ENCODE measurements at regions not wholly inside any gene's neighbourhood (a gene's known extent, or its start where the extent isn't known, plus 50 kb on each side); places are given as distances from the start of the nearest gene placed in this dataset.

- Histone ChIP-seq H3K4me3 (ENCODE audit: low read depth in 1 of 2, low read length in 2 of 2) (no peak overlapping the region), H3K27me3 (ENCODE audit: control insufficient read depth in 1 of 2, insufficient read depth in 2 of 2, low read length in 2 of 2) (no peaks in the 10 kb centered on the region), H3K27ac (ENCODE audit: low read depth, low read length) (no peak overlapping the region), H3K9ac (ENCODE audit: low read length) (no peak overlapping the region), H3K4me1 (ENCODE audit: insufficient read depth, low read length) (no peaks in the 10 kb centered on the region), H3K36me3 (ENCODE audit: insufficient read depth, low read length) (no peaks in the 10 kb centered on the region), H3K9me3 (ENCODE audit: low read length) (no peaks in the 10 kb centered on the region)
These were observed 202.7 kb upstream of the PIK3R1 start for GRCh38 chr5:68012831-68013230.

- Histone ChIP-seq H3K27ac (ENCODE audit: low read depth, low read length) (no peak overlapping the region), H3K4me3 (ENCODE audit: low read depth in 1 of 2, low read length in 2 of 2) (no peak overlapping the region), H3K9me3 (ENCODE audit: low read length) (no peaks in the 10 kb centered on the region), H3K9ac (ENCODE audit: low read length) (no peak overlapping the region), H3K4me1 (ENCODE audit: insufficient read depth, low read length) (no peaks in the 10 kb centered on the region), H3K27me3 (ENCODE audit: control insufficient read depth in 1 of 2, insufficient read depth in 2 of 2, low read length in 2 of 2) (no peaks in the 10 kb centered on the region), H3K36me3 (ENCODE audit: insufficient read depth, low read length) (no peaks in the 10 kb centered on the region)
These were observed 203.1 kb upstream of the PIK3R1 start for GRCh38 chr5:68012429-68012828.

- Histone ChIP-seq H3K4me3 (ENCODE audit: low read depth in 1 of 2, low read length in 2 of 2) (no peak overlapping the region), H3K27ac (ENCODE audit: low read depth, low read length) (no peak overlapping the region), H3K36me3 (ENCODE audit: insufficient read depth, low read length) (no peaks in the 10 kb centered on the region)
These were observed 203.8 kb upstream of the PIK3R1 start for GRCh38 chr5:68011801-68012200.

GRCh38 chr5:68011259-68011760, 204.2 kb upstream of the PIK3R1 start:
- H3K27ac ChIP-seq (ENCODE audit: low read depth, low read length) = no peak overlapping the region
- no peak overlapping the region for H3K4me3 ChIP-seq (ENCODE audit: low read depth in 1 of 2, low read length in 2 of 2)
- no peaks in the 10 kb centered on the region for H3K4me1 ChIP-seq (ENCODE audit: insufficient read depth, low read length)
- H3K9me3 ChIP-seq (ENCODE audit: low read length) = no peaks in the 10 kb centered on the region
- no peaks in the 10 kb centered on the region for H3K36me3 ChIP-seq (ENCODE audit: insufficient read depth, low read length)
- H3K9ac ChIP-seq (ENCODE audit: low read length) = no peak overlapping the region
- no peaks in the 10 kb centered on the region for H3K27me3 ChIP-seq (ENCODE audit: control insufficient read depth in 1 of 2, insufficient read depth in 2 of 2, low read length in 2 of 2)

More at GRCh38 chr5:68011801-68012200, 203.8 kb upstream of the PIK3R1 start:
- Histone ChIP-seq H3K4me1 (ENCODE audit: insufficient read depth, low read length) (no peaks in the 10 kb centered on the region), H3K9ac (ENCODE audit: low read length) (no peak overlapping the region), H3K9me3 (ENCODE audit: low read length) (no peaks in the 10 kb centered on the region), H3K27me3 (ENCODE audit: control insufficient read depth in 1 of 2, insufficient read depth in 2 of 2, low read length in 2 of 2) (no peaks in the 10 kb centered on the region)

- Histone ChIP-seq H3K4me1 (ENCODE audit: insufficient read depth, low read length) (no peaks in the 10 kb centered on the region), H3K9me3 (ENCODE audit: low read length) (no peaks in the 10 kb centered on the region), H3K27me3 (ENCODE audit: control insufficient read depth in 1 of 2, insufficient read depth in 2 of 2, low read length in 2 of 2) (no peaks in the 10 kb centered on the region), H3K27ac (ENCODE audit: low read depth, low read length) (no peak overlapping the region), H3K9ac (ENCODE audit: low read length) (no peak overlapping the region), H3K4me3 (ENCODE audit: low read depth in 1 of 2, low read length in 2 of 2) (no peak overlapping the region), H3K36me3 (ENCODE audit: insufficient read depth, low read length) (no peaks in the 10 kb centered on the region)
These were observed 204.8 kb upstream of the PIK3R1 start for GRCh38 chr5:68010740-68011139.

- H3K9ac ChIP-seq (ENCODE audit: low read length) = no peak overlapping the region
- H3K27me3 ChIP-seq (ENCODE audit: control insufficient read depth in 1 of 2, insufficient read depth in 2 of 2, low read length in 2 of 2) = no peaks in the 10 kb centered on the region
- H3K4me3 ChIP-seq (ENCODE audit: low read depth in 1 of 2, low read length in 2 of 2) = no peak overlapping the region
These were observed 208.1 kb upstream of the PIK3R1 start for GRCh38 chr5:68007451-68007850.

GRCh38 chr5:68002836-68003235, 212.7 kb upstream of the PIK3R1 start:
- Histone ChIP-seq H3K9me3 (ENCODE audit: low read length) (no peaks in the 10 kb centered on the region), H3K4me1 (ENCODE audit: insufficient read depth, low read length) (no peaks in the 10 kb centered on the region), H3K9ac (ENCODE audit: low read length) (no peak overlapping the region), H3K27me3 (ENCODE audit: control insufficient read depth in 1 of 2, insufficient read depth in 2 of 2, low read length in 2 of 2) (no peaks in the 10 kb centered on the region), H3K4me3 (ENCODE audit: low read depth in 1 of 2, low read length in 2 of 2) (no peak overlapping the region), H3K27ac (ENCODE audit: low read depth, low read length) (no peak overlapping the region), H3K36me3 (ENCODE audit: insufficient read depth, low read length) (no peaks in the 10 kb centered on the region)

More at GRCh38 chr5:68007451-68007850, 208.1 kb upstream of the PIK3R1 start:
- no peaks in the 10 kb centered on the region for H3K4me1 ChIP-seq (ENCODE audit: insufficient read depth, low read length)
- no peak overlapping the region for H3K27ac ChIP-seq (ENCODE audit: low read depth, low read length)
- no peaks in the 10 kb centered on the region for H3K9me3 ChIP-seq (ENCODE audit: low read length)
- no peaks in the 10 kb centered on the region for H3K36me3 ChIP-seq (ENCODE audit: insufficient read depth, low read length)

- no peak overlapping the region for H3K9ac ChIP-seq (ENCODE audit: low read length)
- H3K27me3 ChIP-seq (ENCODE audit: control insufficient read depth in 1 of 2, insufficient read depth in 2 of 2, low read length in 2 of 2) = no peaks in the 10 kb centered on the region
- H3K4me3 ChIP-seq (ENCODE audit: low read depth in 1 of 2, low read length in 2 of 2) = no peak overlapping the region
- H3K36me3 ChIP-seq (ENCODE audit: insufficient read depth, low read length) = no peaks in the 10 kb centered on the region
- H3K4me1 ChIP-seq (ENCODE audit: insufficient read depth, low read length) = no peaks in the 10 kb centered on the region
- H3K27ac ChIP-seq (ENCODE audit: low read depth, low read length) = no peak overlapping the region
- H3K9me3 ChIP-seq (ENCODE audit: low read length) = no peaks in the 10 kb centered on the region
These were observed 214.8 kb upstream of the PIK3R1 start for GRCh38 chr5:68000805-68001204.

- no peaks in the 10 kb centered on the region for H3K4me1 ChIP-seq (ENCODE audit: insufficient read depth, low read length)
- no peaks in the 10 kb centered on the region for H3K9me3 ChIP-seq (ENCODE audit: low read length)
- no peak overlapping the region for H3K4me3 ChIP-seq (ENCODE audit: low read depth in 1 of 2, low read length in 2 of 2)
- no peaks in the 10 kb centered on the region for H3K36me3 ChIP-seq (ENCODE audit: insufficient read depth, low read length)
- H3K9ac ChIP-seq (ENCODE audit: low read length) = no peak overlapping the region
- H3K27me3 ChIP-seq (ENCODE audit: control insufficient read depth in 1 of 2, insufficient read depth in 2 of 2, low read length in 2 of 2) = no peaks in the 10 kb centered on the region
- H3K27ac ChIP-seq (ENCODE audit: low read depth, low read length) = no peak overlapping the region
These were observed 216.2 kb upstream of the PIK3R1 start for GRCh38 chr5:67999391-67999790.

- no peaks in the 10 kb centered on the region for H3K27me3 ChIP-seq (ENCODE audit: control insufficient read depth in 1 of 2, insufficient read depth in 2 of 2, low read length in 2 of 2)
- no peak overlapping the region for H3K9ac ChIP-seq (ENCODE audit: low read length)
- no peaks in the 10 kb centered on the region for H3K9me3 ChIP-seq (ENCODE audit: low read length)
- no peaks in the 10 kb centered on the region for H3K36me3 ChIP-seq (ENCODE audit: insufficient read depth, low read length)
- peak overlapping the region; percentile 51 for H3K27ac ChIP-seq (ENCODE audit: low read depth, low read length)
- H3K4me3 ChIP-seq (ENCODE audit: low read depth in 1 of 2, low read length in 2 of 2) = no peak overlapping the region
- H3K4me1 ChIP-seq (ENCODE audit: insufficient read depth, low read length) = no peaks in the 10 kb centered on the region
These were observed 216.8 kb upstream of the PIK3R1 start for GRCh38 chr5:67998709-67999261.

- Histone ChIP-seq H3K27ac (ENCODE audit: low read depth, low read length) (no peak overlapping the region), H3K4me3 (ENCODE audit: low read depth in 1 of 2, low read length in 2 of 2) (no peak overlapping the region), H3K27me3 (ENCODE audit: control insufficient read depth in 1 of 2, insufficient read depth in 2 of 2, low read length in 2 of 2) (no peaks in the 10 kb centered on the region), H3K9ac (ENCODE audit: low read length) (no peak overlapping the region), H3K4me1 (ENCODE audit: insufficient read depth, low read length) (peaks cover under 1% of the 10 kb centered on the region), H3K36me3 (ENCODE audit: insufficient read depth, low read length) (no peaks in the 10 kb centered on the region), H3K9me3 (ENCODE audit: low read length) (no peaks in the 10 kb centered on the region)
These were observed 217.6 kb upstream of the PIK3R1 start for GRCh38 chr5:67997892-67998457.

GRCh38 chr5:67997148-67997547, 218.4 kb upstream of the PIK3R1 start:
- no peak overlapping the region for H3K9ac ChIP-seq (ENCODE audit: low read length)
- H3K27ac ChIP-seq (ENCODE audit: low read depth, low read length) = no peak overlapping the region

More at GRCh38 chr5:67997148-67997547, 218.4 kb upstream of the PIK3R1 start:
- H3K4me1 ChIP-seq (ENCODE audit: insufficient read depth, low read length) = peaks cover 9% of the 10 kb centered on the region
- H3K36me3 ChIP-seq (ENCODE audit: insufficient read depth, low read length) = no peaks in the 10 kb centered on the region
- no peak overlapping the region for H3K4me3 ChIP-seq (ENCODE audit: low read depth in 1 of 2, low read length in 2 of 2)
- H3K9me3 ChIP-seq (ENCODE audit: low read length) = no peaks in the 10 kb centered on the region
- H3K27me3 ChIP-seq (ENCODE audit: control insufficient read depth in 1 of 2, insufficient read depth in 2 of 2, low read length in 2 of 2) = no peaks in the 10 kb centered on the region

Measured in muscle layer of colon (tissue), 2 donors.